GM12892 (cell line): ENCODE measurements at regions not wholly inside any gene's neighbourhood (a gene's known extent, or its start where the extent isn't known, plus 50 kb on each side); places are given as distances from the start of the nearest gene placed in this dataset.

Experiments used
- POLR2A ChIP-seq: IDR thresholded peaks from 2 replicates; pipeline ENCODE4 v1.6.1; 2011; ENCODE audit warnings: low read depth, low read length, control low read depth
- POLR2AphosphoS5 ChIP-seq: IDR thresholded peaks from 2 replicates; pipeline ENCODE4 v1.6.1; 2011; ENCODE audit warnings: low read depth, low read length, control low read depth

GRCh38 chr17:12252462-12252861, 231.8 kb downstream of the MAP2K4 start:
- no peak for TF ChIP-seq POLR2A
- no peak for TF ChIP-seq POLR2AphosphoS5
